Activated CD8-positive, alpha-beta T cell treated with anti-CD3 and anti-CD28 coated beads, Interleukin-2, amount 10 ng/mL, durations not matched to agents 7 days and 5 days (primary cell): ENCODE measurements at regions not wholly inside any gene's neighbourhood (a gene's known extent, or its start where the extent isn't known, plus 50 kb on each side); places are given as distances from the start of the nearest gene placed in this dataset.

Source experiments
- ATAC-seq: fragments of 150-1000 bp; cut with Tn5 transposase; one replicate; pipeline ENCODE4 v1.10.0; 2021; ENCODE audit warnings: moderate library complexity
- CTCF ChIA-PET: fragments of 350-600 bp; sonication (Branson Sonifier 250); formaldehyde crosslinking; loops from one replicate; lab custom pipeline; 2021; ENCODE audit warnings: antibody characterized with exemption; lab: Charles Lee
- POLR2A ChIA-PET: fragments of 350-600 bp; sonication (Branson Sonifier 250); formaldehyde crosslinking; loops from one replicate; lab custom pipeline; 2021; ENCODE audit warnings: antibody characterized with exemption; lab: Charles Lee
- DNase-seq: peaks from one replicate; pipeline ENCODE4 v3.0.0-alpha.2; 2020
- H3K27ac Mint-ChIP-seq: one replicate; pipeline ENCODE4 v1.8.0; 2021; ENCODE audit warnings: mild to moderate bottlenecking, mixed read lengths
- H3K27me3 Mint-ChIP-seq: one replicate; pipeline ENCODE4 v1.8.0; 2021; ENCODE audit warnings: low read depth, mixed read lengths
- H3K36me3 Mint-ChIP-seq: one replicate; pipeline ENCODE4 v1.8.0; 2021; ENCODE audit warnings: low read depth, mixed read lengths
- H3K4me1 Mint-ChIP-seq: one replicate; pipeline ENCODE4 v1.8.0; 2021; ENCODE audit warnings: low read depth, mixed read lengths
- H3K4me3 Mint-ChIP-seq: one replicate; pipeline ENCODE4 v1.8.0; 2021; ENCODE audit warnings: mild to moderate bottlenecking, mixed read lengths
- H3K9me3 Mint-ChIP-seq: one replicate; pipeline ENCODE4 v1.8.0; 2022; ENCODE audit warnings: mixed read lengths; ENCODE audit not compliant: insufficient read depth

GRCh38 chr1:219782929-219783328 is 145.4 kb downstream of the SLC30A10 start:
- ATAC-seq (no peak), DNase-seq (no peak)
- Mint-ChIP-seq H3K4me1 (no peaks in the 10 kb centered on the region), H3K9me3 (no peaks in the 10 kb centered on the region), H3K4me3 (no peak overlapping the region), H3K27ac (no peak overlapping the region), H3K36me3 (no peaks in the 10 kb centered on the region), H3K27me3 (no peaks in the 10 kb centered on the region)
- ChIA-PET POLR2A (no interaction called here), CTCF (no interaction called here)

- DNase-seq (no peak), ATAC-seq (no peak)
- H3K4me3 Mint-ChIP-seq, result no peak overlapping the region
- H3K27ac Mint-ChIP-seq, result no peak overlapping the region
- no peaks in the 10 kb centered on the region for H3K9me3 Mint-ChIP-seq
- no peaks in the 10 kb centered on the region for H3K4me1 Mint-ChIP-seq
- ChIA-PET POLR2A (no interaction called here), CTCF (no interaction called here)
- H3K27me3 Mint-ChIP-seq, result no peaks in the 10 kb centered on the region
- no peaks in the 10 kb centered on the region for H3K36me3 Mint-ChIP-seq
Measured at GRCh38 chr1:219782311-219782710, 146.0 kb downstream of the SLC30A10 start.

- DNase-seq, result no peak
- H3K4me3 Mint-ChIP-seq, result no peak overlapping the region
- no peaks in the 10 kb centered on the region for H3K36me3 Mint-ChIP-seq
- H3K27me3 Mint-ChIP-seq, result no peaks in the 10 kb centered on the region
- H3K4me1 Mint-ChIP-seq, result no peaks in the 10 kb centered on the region
- POLR2A ChIA-PET, result no interaction called here
- CTCF ChIA-PET, result no interaction called here
- ATAC-seq, result no peak
- H3K27ac Mint-ChIP-seq, result no peak overlapping the region
- no peaks in the 10 kb centered on the region for H3K9me3 Mint-ChIP-seq
Measured at GRCh38 chr1:219781491-219781890, 146.9 kb downstream of the SLC30A10 start.

- ATAC-seq, result no peak
- H3K4me3 Mint-ChIP-seq, result no peak overlapping the region
Measured at GRCh38 chr1:219778793-219779369, 149.5 kb downstream of the SLC30A10 start.

GRCh38 chr1:219778110-219778509 is 150.2 kb downstream of the SLC30A10 start:
- H3K9me3 Mint-ChIP-seq, result no peaks in the 10 kb centered on the region
- DNase-seq (no peak), ATAC-seq (no peak)
- H3K4me1 Mint-ChIP-seq, result no peaks in the 10 kb centered on the region
- ChIA-PET CTCF (no interaction called here), POLR2A (no interaction called here)
- no peak overlapping the region for H3K4me3 Mint-ChIP-seq
- no peak overlapping the region for H3K27ac Mint-ChIP-seq
- H3K27me3 Mint-ChIP-seq, result no peaks in the 10 kb centered on the region
- no peaks in the 10 kb centered on the region for H3K36me3 Mint-ChIP-seq

More at GRCh38 chr1:219778793-219779369, 149.5 kb downstream of the SLC30A10 start:
- ChIA-PET CTCF (no interaction called here), POLR2A (no interaction called here)
- no peaks in the 10 kb centered on the region for H3K9me3 Mint-ChIP-seq
- no peak for DNase-seq
- H3K36me3 Mint-ChIP-seq, result no peaks in the 10 kb centered on the region
- no peaks in the 10 kb centered on the region for H3K4me1 Mint-ChIP-seq
- no peak overlapping the region for H3K27ac Mint-ChIP-seq
- no peaks in the 10 kb centered on the region for H3K27me3 Mint-ChIP-seq

GRCh38 chr1:219774386-219774785 is 154.0 kb downstream of the SLC30A10 start:
- DNase-seq (no peak), ATAC-seq (no peak)
- Mint-ChIP-seq H3K27me3 (no peaks in the 10 kb centered on the region), H3K9me3 (no peaks in the 10 kb centered on the region), H3K4me3 (no peak overlapping the region), H3K4me1 (no peaks in the 10 kb centered on the region), H3K27ac (no peak overlapping the region), H3K36me3 (no peaks in the 10 kb centered on the region)
- ChIA-PET CTCF (no interaction called here), POLR2A (no interaction called here)

GRCh38 chr1:219773775-219774174 is 154.6 kb downstream of the SLC30A10 start:
- no peak overlapping the region for H3K4me3 Mint-ChIP-seq
- no peaks in the 10 kb centered on the region for H3K27me3 Mint-ChIP-seq
- ChIA-PET CTCF (no interaction called here), POLR2A (no interaction called here)
- no peaks in the 10 kb centered on the region for H3K9me3 Mint-ChIP-seq
- ATAC-seq (no peak), DNase-seq (no peak)
- H3K27ac Mint-ChIP-seq, result no peak overlapping the region
- H3K36me3 Mint-ChIP-seq, result no peaks in the 10 kb centered on the region
- H3K4me1 Mint-ChIP-seq, result no peaks in the 10 kb centered on the region

- H3K27me3 Mint-ChIP-seq, result no peaks in the 10 kb centered on the region
- ChIA-PET CTCF (no interaction called here), POLR2A (no interaction called here)
- no peak overlapping the region for H3K4me3 Mint-ChIP-seq
- no peak overlapping the region for H3K27ac Mint-ChIP-seq
- H3K9me3 Mint-ChIP-seq, result no peaks in the 10 kb centered on the region
- H3K4me1 Mint-ChIP-seq, result no peaks in the 10 kb centered on the region
- no peak for DNase-seq
- no peaks in the 10 kb centered on the region for H3K36me3 Mint-ChIP-seq
- no peak for ATAC-seq
Measured at GRCh38 chr1:219773110-219773509, 155.2 kb downstream of the SLC30A10 start.

- Mint-ChIP-seq H3K27me3 (no peaks in the 10 kb centered on the region), H3K9me3 (no peaks in the 10 kb centered on the region), H3K4me3 (no peak overlapping the region), H3K36me3 (no peaks in the 10 kb centered on the region), H3K4me1 (no peaks in the 10 kb centered on the region), H3K27ac (no peak overlapping the region)
- CTCF ChIA-PET, result no interaction called here
- ATAC-seq (no peak), DNase-seq (no peak)
- POLR2A ChIA-PET, result no interaction called here
Measured at GRCh38 chr1:219772265-219773036, 155.9 kb downstream of the SLC30A10 start.

GRCh38 chr1:219771080-219771479 is 157.3 kb downstream of the SLC30A10 start:
- Mint-ChIP-seq H3K27me3 (no peaks in the 10 kb centered on the region), H3K4me3 (no peak overlapping the region), H3K9me3 (no peaks in the 10 kb centered on the region), H3K36me3 (no peaks in the 10 kb centered on the region), H3K27ac (no peak overlapping the region), H3K4me1 (no peaks in the 10 kb centered on the region)
- CTCF ChIA-PET, result interaction anchor here (0.5 kb wide), 1 partner anchor 147 kb away, joined by 3 read pairs; no protein-coding TSS in a partner anchor
- DNase-seq (no peak), ATAC-seq (no peak)
- POLR2A ChIA-PET, result no interaction called here

- ChIA-PET POLR2A (no interaction called here), CTCF (no interaction called here)
- H3K4me1 Mint-ChIP-seq, result no peaks in the 10 kb centered on the region
- no peaks in the 10 kb centered on the region for H3K9me3 Mint-ChIP-seq
- no peaks in the 10 kb centered on the region for H3K27me3 Mint-ChIP-seq
- H3K36me3 Mint-ChIP-seq, result no peaks in the 10 kb centered on the region
- ATAC-seq (no peak), DNase-seq (no peak)
- no peak overlapping the region for H3K27ac Mint-ChIP-seq
- no peak overlapping the region for H3K4me3 Mint-ChIP-seq
Measured at GRCh38 chr1:219763321-219763720, 150.4 kb upstream of the ZC3H11B start.

GRCh38 chr1:219761208-219761860 is 148.4 kb upstream of the ZC3H11B start:
- Mint-ChIP-seq H3K4me1 (no peaks in the 10 kb centered on the region), H3K9me3 (no peaks in the 10 kb centered on the region), H3K27me3 (no peaks in the 10 kb centered on the region), H3K4me3 (no peak overlapping the region), H3K27ac (no peak overlapping the region), H3K36me3 (no peaks in the 10 kb centered on the region)
- ChIA-PET CTCF (no interaction called here), POLR2A (no interaction called here)
- no peak for DNase-seq
- no peak for ATAC-seq
